SJSA1 (cell line): ENCODE measurements at regions not wholly inside any gene's neighbourhood (a gene's known extent, or its start where the extent isn't known, plus 50 kb on each side); places are given as distances from the start of the nearest gene placed in this dataset.

Source experiments
- DNase-seq, 2 experiments: peaks; one replicate each; pipeline ENCODE4 v3.0.0-alpha.2; 2015 to 2020; ENCODE audit warnings: low spot score in 2 of 2, low read depth in 1 of 2
- H3K27ac ChIP-seq: fragments of 250-450 bp; sonication (Bioruptor Pico); 2 replicates; pipeline ENCODE4 v1.5.1; 2020; ENCODE audit warnings: mild to moderate bottlenecking, moderate library complexity
- H3K27me3 ChIP-seq: fragments of 250-450 bp; sonication (Bioruptor Pico); replicated peaks from 2 replicates; pipeline ENCODE4 v1.5.1; 2020; ENCODE audit warnings: mild to moderate bottlenecking, moderate library complexity
- H3K36me3 ChIP-seq: fragments of 250-450 bp; sonication (Bioruptor Pico); 2 replicates; pipeline ENCODE4 v1.5.1; 2020; ENCODE audit warnings: mild to moderate bottlenecking
- H3K4me1 ChIP-seq: fragments of 250-450 bp; sonication (Bioruptor Pico); replicated peaks from 2 replicates; pipeline ENCODE4 v1.6.1; 2021; ENCODE audit warnings: mild to moderate bottlenecking
- H3K4me3 ChIP-seq: fragments of 250-450 bp; sonication (Bioruptor Pico); 2 replicates; pipeline ENCODE4 v1.5.1; 2020; ENCODE audit warnings: mild to moderate bottlenecking
- H3K9me3 ChIP-seq: fragments of 250-450 bp; sonication (Bioruptor Pico); replicated peaks from 2 replicates; pipeline ENCODE4 v1.5.1; 2020; ENCODE audit warnings: mild to moderate bottlenecking

- Histone ChIP-seq H3K4me3 (no peak overlapping the region), H3K27me3 (no peaks in the 10 kb centered on the region), H3K27ac (no peak overlapping the region), H3K9me3 (no peaks in the 10 kb centered on the region), H3K36me3 (no peaks in the 10 kb centered on the region), H3K4me1 (no peaks in the 10 kb centered on the region)
- no peak for DNase-seq
Measured at GRCh38 chr13:47252627-47253026, 355.8 kb upstream of the HTR2A start.

GRCh38 chr13:47251771-47252170 is 354.9 kb upstream of the HTR2A start:
- no peak overlapping the region for H3K27ac ChIP-seq
- no peak overlapping the region for H3K4me3 ChIP-seq
- no peak for DNase-seq
- no peaks in the 10 kb centered on the region for H3K9me3 ChIP-seq
- H3K36me3 ChIP-seq = no peaks in the 10 kb centered on the region
- no peaks in the 10 kb centered on the region for H3K27me3 ChIP-seq
- H3K4me1 ChIP-seq = no peaks in the 10 kb centered on the region

GRCh38 chr13:47250146-47250545 is 353.3 kb upstream of the HTR2A start:
- no peaks in the 10 kb centered on the region for H3K4me1 ChIP-seq
- no peaks in the 10 kb centered on the region for H3K9me3 ChIP-seq
- no peak overlapping the region for H3K27ac ChIP-seq
- no peak overlapping the region for H3K4me3 ChIP-seq
- no peak for DNase-seq
- H3K36me3 ChIP-seq = no peaks in the 10 kb centered on the region
- H3K27me3 ChIP-seq = no peaks in the 10 kb centered on the region

- no peaks in the 10 kb centered on the region for H3K27me3 ChIP-seq
- H3K9me3 ChIP-seq = no peaks in the 10 kb centered on the region
- no peak overlapping the region for H3K27ac ChIP-seq
- no peaks in the 10 kb centered on the region for H3K36me3 ChIP-seq
- no peak for DNase-seq
- no peak overlapping the region for H3K4me3 ChIP-seq
- H3K4me1 ChIP-seq = no peaks in the 10 kb centered on the region
Measured at GRCh38 chr13:47249266-47249665, 352.4 kb upstream of the HTR2A start.

- Histone ChIP-seq H3K4me1 (no peaks in the 10 kb centered on the region), H3K27me3 (no peaks in the 10 kb centered on the region), H3K36me3 (no peaks in the 10 kb centered on the region), H3K27ac (no peak overlapping the region), H3K9me3 (no peaks in the 10 kb centered on the region), H3K4me3 (no peak overlapping the region)
- DNase-seq = no peak
Measured at GRCh38 chr13:47241446-47241845, 344.6 kb upstream of the HTR2A start.

GRCh38 chr13:47239025-47239424 is 342.2 kb upstream of the HTR2A start:
- Histone ChIP-seq H3K27me3 (no peaks in the 10 kb centered on the region), H3K4me3 (no peak overlapping the region), H3K4me1 (no peaks in the 10 kb centered on the region), H3K36me3 (no peaks in the 10 kb centered on the region), H3K27ac (no peak overlapping the region), H3K9me3 (no peaks in the 10 kb centered on the region)
- DNase-seq = no peak

- Histone ChIP-seq H3K36me3 (no peaks in the 10 kb centered on the region), H3K27ac (no peak overlapping the region), H3K4me1 (no peaks in the 10 kb centered on the region), H3K27me3 (no peaks in the 10 kb centered on the region), H3K4me3 (no peak overlapping the region), H3K9me3 (no peaks in the 10 kb centered on the region)
- no peak for DNase-seq
Measured at GRCh38 chr13:47237571-47237970, 340.7 kb upstream of the HTR2A start.

- no peak for DNase-seq
- Histone ChIP-seq H3K9me3 (no peaks in the 10 kb centered on the region), H3K27ac (no peak overlapping the region), H3K4me3 (no peak overlapping the region), H3K36me3 (no peaks in the 10 kb centered on the region), H3K27me3 (no peaks in the 10 kb centered on the region), H3K4me1 (no peaks in the 10 kb centered on the region)
Measured at GRCh38 chr13:47233734-47234133, 336.9 kb upstream of the HTR2A start.

GRCh38 chr13:47232516-47232915 is 335.7 kb upstream of the HTR2A start:
- H3K9me3 ChIP-seq = no peaks in the 10 kb centered on the region
- H3K36me3 ChIP-seq = no peaks in the 10 kb centered on the region
- no peak overlapping the region for H3K4me3 ChIP-seq
- DNase-seq = no peak
- H3K27ac ChIP-seq = no peak overlapping the region
- H3K27me3 ChIP-seq = no peaks in the 10 kb centered on the region
- H3K4me1 ChIP-seq = no peaks in the 10 kb centered on the region

- no peaks in the 10 kb centered on the region for H3K27me3 ChIP-seq
- no peaks in the 10 kb centered on the region for H3K4me1 ChIP-seq
- H3K27ac ChIP-seq = no peak overlapping the region
- no peaks in the 10 kb centered on the region for H3K36me3 ChIP-seq
- no peak overlapping the region for H3K4me3 ChIP-seq
- no peak for DNase-seq
- no peaks in the 10 kb centered on the region for H3K9me3 ChIP-seq
Measured at GRCh38 chr13:47230155-47230554, 333.3 kb upstream of the HTR2A start.

GRCh38 chr13:47226516-47226915 is 329.7 kb upstream of the HTR2A start:
- no peak for DNase-seq
- Histone ChIP-seq H3K27ac (no peak overlapping the region), H3K27me3 (no peaks in the 10 kb centered on the region), H3K4me1 (no peaks in the 10 kb centered on the region), H3K36me3 (no peaks in the 10 kb centered on the region), H3K4me3 (no peak overlapping the region), H3K9me3 (no peaks in the 10 kb centered on the region)

- no peaks in the 10 kb centered on the region for H3K27me3 ChIP-seq
- H3K4me3 ChIP-seq = no peak overlapping the region
- no peak for DNase-seq
- H3K4me1 ChIP-seq = peaks cover 11% of the 10 kb centered on the region
- no peak overlapping the region for H3K27ac ChIP-seq
- no peaks in the 10 kb centered on the region for H3K9me3 ChIP-seq
- H3K36me3 ChIP-seq = no peaks in the 10 kb centered on the region
Measured at GRCh38 chr13:47220453-47221140, 323.7 kb upstream of the HTR2A start.

- H3K27me3 ChIP-seq = no peaks in the 10 kb centered on the region
- H3K4me1 ChIP-seq = peaks cover 24% of the 10 kb centered on the region
- no peaks in the 10 kb centered on the region for H3K9me3 ChIP-seq
- H3K36me3 ChIP-seq = no peaks in the 10 kb centered on the region
- H3K27ac ChIP-seq = no peak overlapping the region
- H3K4me3 ChIP-seq = no peak overlapping the region
- no peak for DNase-seq
Measured at GRCh38 chr13:47218611-47219010, 321.8 kb upstream of the HTR2A start.

- Histone ChIP-seq H3K36me3 (no peaks in the 10 kb centered on the region), H3K4me3 (no peak overlapping the region), H3K9me3 (no peaks in the 10 kb centered on the region), H3K27ac (peak overlapping the region; percentile 82), H3K27me3 (no peaks in the 10 kb centered on the region), H3K4me1 (peaks cover 29% of the 10 kb centered on the region)
- no peak for DNase-seq
Measured at GRCh38 chr13:47216176-47216822, 319.4 kb upstream of the HTR2A start.

- DNase-seq = peak; percentile 71 to 82
- Histone ChIP-seq H3K36me3 (no peaks in the 10 kb centered on the region), H3K27ac (peak overlapping the region; percentile 82), H3K4me1 (peaks cover 34% of the 10 kb centered on the region), H3K4me3 (no peak overlapping the region), H3K27me3 (no peaks in the 10 kb centered on the region), H3K9me3 (no peaks in the 10 kb centered on the region)
Measured at GRCh38 chr13:47215736-47216135, 318.9 kb upstream of the HTR2A start.
